Right ventricle myocardium superior (tissue), 1 donor: ENCODE measurements at regions not wholly inside any gene's neighbourhood (a gene's known extent, or its start where the extent isn't known, plus 50 kb on each side); places are given as distances from the start of the nearest gene placed in this dataset.
"Not testable (repeated sequence)": the region's sequence is repeated elsewhere in the genome, so short reads cannot be mapped to it uniquely, and the experiment has no call there.

Source experiments
- ATAC-seq: fragments of 200-7000 bp; cut with Tn5 transposase; one replicate; pipeline ENCODE4 v1.9.1; 2020; ENCODE audit warnings: mild to moderate bottlenecking; ENCODE audit not compliant: poor library complexity
- DNase-seq: peaks from one replicate; pipeline ENCODE4 v3.0.0-alpha.2; 2020
- intact Hi-C: fragments of 100-400 bp; cut with DNase I; formaldehyde crosslinking; loops from one replicate; pipeline ENCODE4 v1.11.2; 2022
- donor health status: DM: no; HTN: yes; CAD: no; lungs with severe emphysema.

GRCh38 chr20:30503992-30504570, 753.4 kb upstream of the DEFB115 start:
- no peak for ATAC-seq
- intact Hi-C loops = no loop called here
- DNase-seq = no peak

GRCh38 chr20:30505566-30505965, 751.9 kb upstream of the DEFB115 start:
- ATAC-seq (no peak), DNase-seq (no peak)
- intact Hi-C loops = no loop called here

GRCh38 chr20:30506100-30506499, 751.4 kb upstream of the DEFB115 start:
- intact Hi-C loops = no loop called here
- no peak for DNase-seq
- ATAC-seq = no peak

- ATAC-seq, intact Hi-C loops, DNase-seq: not testable (repeated sequence)
These were observed 749.1 kb upstream of the DEFB115 start for GRCh38 chr20:30508382-30508781.

GRCh38 chr20:30511322-30512030, 746.0 kb upstream of the DEFB115 start:
- ATAC-seq = no peak

GRCh38 chr20:30513050-30513628, 744.3 kb upstream of the DEFB115 start:
- no peak for ATAC-seq
- intact Hi-C loops = no loop called here
- no peak for DNase-seq

More at GRCh38 chr20:30511322-30512030, 746.0 kb upstream of the DEFB115 start:
- DNase-seq = no peak
- intact Hi-C loops = no loop called here

GRCh38 chr20:30515915-30516314, 741.5 kb upstream of the DEFB115 start:
- DNase-seq, intact Hi-C loops, ATAC-seq: not testable (repeated sequence)

- DNase-seq, ATAC-seq, intact Hi-C loops: not testable (repeated sequence)
These were observed 738.6 kb upstream of the DEFB115 start for GRCh38 chr20:30518906-30519305.

- DNase-seq, ATAC-seq, intact Hi-C loops: not testable (repeated sequence)
These were observed 735.6 kb upstream of the DEFB115 start for GRCh38 chr20:30521686-30522415.

- intact Hi-C loops, ATAC-seq, DNase-seq: not testable (repeated sequence)
These were observed 733.3 kb upstream of the DEFB115 start for GRCh38 chr20:30524155-30524554.

- ATAC-seq, intact Hi-C loops: not testable (repeated sequence)
These were observed 732.7 kb upstream of the DEFB115 start for GRCh38 chr20:30524761-30525160.

GRCh38 chr20:30533653-30534052, 723.8 kb upstream of the DEFB115 start:
- DNase-seq, intact Hi-C loops, ATAC-seq: not testable (repeated sequence)

More at GRCh38 chr20:30524761-30525160, 732.7 kb upstream of the DEFB115 start:
- DNase-seq = not testable (repeated sequence)

- DNase-seq (peak; percentile 52), ATAC-seq (peak; percentile 36)
- intact Hi-C loops = not testable (repeated sequence)
These were observed 720.0 kb upstream of the DEFB115 start for GRCh38 chr20:30537459-30537858.

GRCh38 chr20:30540330-30541069, 717.0 kb upstream of the DEFB115 start:
- ATAC-seq, intact Hi-C loops, DNase-seq: not testable (repeated sequence)

GRCh38 chr20:30551236-30551635, 706.2 kb upstream of the DEFB115 start:
- ATAC-seq, DNase-seq, intact Hi-C loops: not testable (repeated sequence)

- ATAC-seq, intact Hi-C loops, DNase-seq: not testable (repeated sequence)
These were observed 700.7 kb upstream of the DEFB115 start for GRCh38 chr20:30556797-30557196.

GRCh38 chr20:30565086-30565485, 692.4 kb upstream of the DEFB115 start:
- ATAC-seq, DNase-seq, intact Hi-C loops: not testable (repeated sequence)

- intact Hi-C loops = not testable (repeated sequence)
These were observed 687.6 kb upstream of the DEFB115 start for GRCh38 chr20:30569867-30570266.

More at GRCh38 chr20:30569867-30570266, 687.6 kb upstream of the DEFB115 start:
- ATAC-seq, DNase-seq: not testable (repeated sequence)
